ENCODE measurements at regions not wholly inside any gene's neighbourhood (a gene's known extent, or its start where the extent isn't known, plus 50 kb on each side); places are given as distances from the start of the nearest gene placed in this dataset.

- H2AFZ ChIP-seq (ENCODE audit: low read depth) = no peak overlapping the region
- 2% methylated on average over 4 of the region's 4 CpGs for WGBS (ENCODE audit: low lambda C conversion rate)
- no peak for DNase-seq
Measured at GRCh38 chr14:30179381-30180130, 251.9 kb upstream of the PRKD1 start.

More at GRCh38 chr14:30179381-30180130, 251.9 kb upstream of the PRKD1 start:
- CTCF ChIA-PET = no interaction called here
- no peaks in the 10 kb centered on the region for H3K9me2 ChIP-seq
- no peaks in the 10 kb centered on the region for H3K79me2 ChIP-seq (ENCODE audit: insufficient read depth)
- no peak overlapping the region for H3K4me2 ChIP-seq
- H4K20me1 ChIP-seq (ENCODE audit: insufficient read depth) = no peaks in the 10 kb centered on the region
- H3K27ac ChIP-seq (ENCODE audit: low read depth in 2 of 2, low read length in 1 of 2) = no peak overlapping the region
- POLR2A ChIA-PET = no interaction called here
- TF ChIP-seq MAX (IDR thresholded peaks at IDR 0.05; ENCODE audit: low read depth) = no peak
- TF ChIP-seq TAF1 (IDR thresholded peaks at IDR 0.05; ENCODE audit: borderline replicate concordance, low read depth, low read length) = no peak
- no peak for TF ChIP-seq TCF12 (IDR thresholded peaks at IDR 0.05)
- TF ChIP-seq FOXJ3 (CRISPR knock-in tag; IDR thresholded peaks at IDR 0.05) = no peak
- no peak for TF ChIP-seq REST (IDR thresholded peaks at IDR 0.05; ENCODE audit: low read depth, low read length)
- TF ChIP-seq USF2 (IDR thresholded peaks at IDR 0.05; ENCODE audit: borderline replicate concordance, low read depth, low read length) = no peak
- no peak for TF ChIP-seq ELF1 (IDR thresholded peaks at IDR 0.05)
- no peak for TF ChIP-seq RXRA (IDR thresholded peaks at IDR 0.05; ENCODE audit: borderline replicate concordance, low read depth)
- no peak for TF ChIP-seq ZBTB33 (IDR thresholded peaks at IDR 0.05; ENCODE audit: borderline replicate concordance, low read depth)
- no peak for TF ChIP-seq RCOR1 (IDR thresholded peaks at IDR 0.05; ENCODE audit: low read length)
- TF ChIP-seq POLR2AphosphoS5 (IDR thresholded peaks at IDR 0.05; ENCODE audit: low read depth, low read length) = no peak
- no peak for TF ChIP-seq CTCF (IDR thresholded peaks at IDR 0.05)
- no peak for TF ChIP-seq FOXM1 (IDR thresholded peaks at IDR 0.05; ENCODE audit: low read depth)
- TF ChIP-seq RAD21 (IDR thresholded peaks at IDR 0.05; ENCODE audit: low read length) = no peak
- no peaks in the 10 kb centered on the region for H3K9me3 ChIP-seq
- H3K27me3 ChIP-seq (ENCODE audit: insufficient read depth) = no peaks in the 10 kb centered on the region
- H3K36me3 ChIP-seq (replicated peaks in 1 of 2; ENCODE audit: control insufficient read depth in 1 of 2, insufficient read depth in 2 of 2, low read length in 1 of 2) = no peaks in the 10 kb centered on the region
- no peak overlapping the region for H3K9ac ChIP-seq
- no peaks in the 10 kb centered on the region for H3K4me1 ChIP-seq (ENCODE audit: control insufficient read depth in 1 of 2, insufficient read depth in 2 of 2, low read depth in 1 of 2, low read length in 1 of 2)
- H3F3A ChIP-seq (replicated peaks; ENCODE audit: insufficient read depth) = no peaks in the 10 kb centered on the region
- H3K4me3 ChIP-seq (ENCODE audit: low read depth in 2 of 2, low read length in 1 of 2) = no peak overlapping the region

Measured in SK-N-SH (cell line).